Activated CD4-positive, alpha-beta T cell treated with anti-CD3 and anti-CD28 coated beads for 24 hours (primary cell): ENCODE measurements at regions not wholly inside any gene's neighbourhood (a gene's known extent, or its start where the extent isn't known, plus 50 kb on each side); places are given as distances from the start of the nearest gene placed in this dataset.
"Not testable (repeated sequence)": the region's sequence is repeated elsewhere in the genome, so short reads cannot be mapped to it uniquely, and the experiment has no call there.

Experiments used
- DNase-seq, 2 donors: peaks; one replicate each; pipeline ENCODE4 v3.0.0-alpha.2; 2020; ENCODE audit warnings: low read depth in 2 of 2

- no peak for DNase-seq
Measured at GRCh38 chr14:53857625-53858344, 98.8 kb downstream of the BMP4 start.

- DNase-seq = no peak
Measured at GRCh38 chr14:53855574-53855973, 101.1 kb downstream of the BMP4 start.

GRCh38 chr14:53855127-53855526 is 101.5 kb downstream of the BMP4 start:
- no peak for DNase-seq

GRCh38 chr14:53851394-53852090 is 105.1 kb downstream of the BMP4 start:
- no peak for DNase-seq

- no peak for DNase-seq
Measured at GRCh38 chr14:53850714-53851296, 105.8 kb downstream of the BMP4 start.

- DNase-seq = no peak
Measured at GRCh38 chr14:53849549-53849948, 107.1 kb downstream of the BMP4 start.

GRCh38 chr14:53848854-53849253 is 107.8 kb downstream of the BMP4 start:
- DNase-seq = no peak

- DNase-seq = no peak
Measured at GRCh38 chr14:53847881-53848280, 108.7 kb downstream of the BMP4 start.

- no peak for DNase-seq
Measured at GRCh38 chr14:53847057-53847456, 109.6 kb downstream of the BMP4 start.

GRCh38 chr14:53845813-53846693 is 110.6 kb downstream of the BMP4 start:
- no peak for DNase-seq

- DNase-seq = no peak
Measured at GRCh38 chr14:53842938-53843337, 113.7 kb downstream of the BMP4 start.

GRCh38 chr14:53841109-53842099 is 115.2 kb downstream of the BMP4 start:
- DNase-seq = no peak

GRCh38 chr14:53840444-53840843 is 116.2 kb downstream of the BMP4 start:
- DNase-seq = no peak

GRCh38 chr14:53838374-53838773 is 118.3 kb downstream of the BMP4 start:
- DNase-seq = no peak

GRCh38 chr14:53837656-53838055 is 119.0 kb downstream of the BMP4 start:
- not testable (repeated sequence) for DNase-seq

- no peak for DNase-seq
Measured at GRCh38 chr14:53836551-53836950, 120.1 kb downstream of the BMP4 start.

GRCh38 chr14:53828820-53829219 is 127.8 kb downstream of the BMP4 start:
- DNase-seq = no peak

GRCh38 chr14:53824061-53824460 is 132.6 kb downstream of the BMP4 start:
- no peak for DNase-seq

GRCh38 chr14:53814392-53814791 is 142.2 kb downstream of the BMP4 start:
- no peak for DNase-seq

- no peak for DNase-seq
Measured at GRCh38 chr14:53810221-53810620, 146.4 kb downstream of the BMP4 start.

GRCh38 chr14:53808042-53808441 is 148.6 kb downstream of the BMP4 start:
- DNase-seq = no peak
